Transverse colon (tissue), 4 donors: ENCODE measurements at regions not wholly inside any gene's neighbourhood (a gene's known extent, or its start where the extent isn't known, plus 50 kb on each side); places are given as distances from the start of the nearest gene placed in this dataset.

Experiments used
- DNase-seq: peaks from one replicate; pipeline ENCODE4 v3.0.0-alpha.2; 2019
- H3K27ac ChIP-seq, 4 donors: fragments of 200-600 bp; sonication (generic); 2 replicates each; pipeline ENCODE4 v1.5.1; 2016 to 2018; ENCODE audit warnings: inconsistent platforms in 4 of 4
- H3K27me3 ChIP-seq: fragments of 200-600 bp; sonication (generic); 2 replicates; pipeline ENCODE4 v1.5.1; 2017; ENCODE audit warnings: inconsistent platforms
- H3K36me3 ChIP-seq, 4 donors: fragments of 200-600 bp; sonication (generic); 2 replicates each; pipeline ENCODE4 v1.5.1; 2017 to 2019; ENCODE audit warnings: inconsistent platforms in 4 of 4
- H3K4me1 ChIP-seq, 4 donors: fragments of 200-600 bp; sonication (generic); 2 replicates each; pipeline ENCODE4 v1.5.1; 2017 to 2020; ENCODE audit warnings: inconsistent platforms in 4 of 4
- H3K4me3 ChIP-seq, 4 donors: fragments of 200-600 bp; sonication (generic); 1 replicate in 1 of 4; 2 replicates in 3 of 4; pipeline versions ENCODE4 v1.5.1 to v1.6.1; 2017 to 2019; ENCODE audit warnings: inconsistent platforms in 4 of 4
- H3K9me3 ChIP-seq, 2 donors: fragments of 200-600 bp; sonication (generic); 2 replicates each; pipeline ENCODE4 v1.5.1; 2017 to 2019; ENCODE audit warnings: inconsistent platforms in 2 of 2
- EP300 ChIP-seq: sonication (generic); formaldehyde crosslinking; IDR thresholded peaks from one replicate; pipeline ENCODE4 v1.6.1; 2017; ENCODE audit warnings: antibody characterized with exemption, low read depth
- POLR2A ChIP-seq: fragments of 450-650 bp; IDR thresholded peaks from one replicate; pipeline ENCODE4 v1.6.1; 2016; ENCODE audit warnings: antibody characterized with exemption, mild to moderate bottlenecking, moderate library complexity
- POLR2AphosphoS5 ChIP-seq, 3 donors: sonication (generic); formaldehyde crosslinking; IDR thresholded peaks; one replicate each; pipeline ENCODE4 v1.6.1; 2016; ENCODE audit warnings: antibody characterized with exemption in 3 of 3
- WGBS, 2 donors: methylation state at CpG; one replicate each; pipeline ENCODE4 v1.1.5; 2018; ENCODE audit warnings: low coverage in 1 of 2; 5-methylcytosine and 5-hydroxymethylcytosine counted together
- in situ Hi-C, 4 donors: fragments of 200-750 bp; cut with MboI; loops; one replicate each; pipeline versions ENCODE4 v1.15.0 to v1.15.1; 2017; ENCODE audit warnings: low sequenced_read_pairs in 3 of 4, low pct_ligation_motif_present in 1 of 4, low pct_unique_long_range_greater_than_20kb in 1 of 4
- intact Hi-C: fragments of 100-400 bp; cut with DNase I; formaldehyde crosslinking; loops from one replicate; pipeline ENCODE4 v1.15.1; 2023; ENCODE audit warnings: low total_unique reads
- TF ChIP-seq, protein P1 (sequence below), 5 experiments: fragments of 200-600 bp in 3 of 5; fragments of 450-650 bp in 2 of 5; sonication (generic) in 3 of 5; IDR thresholded peaks; 1 replicate in 2 of 5; 2 replicates in 3 of 5; pipeline ENCODE4 v1.5.1; 2016 to 2017; ENCODE audit warnings: antibody characterized with exemption in 5 of 5, inconsistent platforms in 3 of 5, mild to moderate bottlenecking in 2 of 5, moderate library complexity in 1 of 5

- DNase-seq, result no peak
- Histone ChIP-seq H3K4me3 (no peak overlapping the region), H3K36me3 (no peaks in the 10 kb centered on the region), H3K27me3 (no peaks in the 10 kb centered on the region), H3K4me1 (no peaks in the 10 kb centered on the region), H3K27ac (no peak overlapping the region), H3K9me3 (no peaks in the 10 kb centered on the region)
- in situ Hi-C loops (no loop called here), intact Hi-C loops (no loop called here)
- TF ChIP-seq EP300 (no peak), POLR2A (no peak), POLR2AphosphoS5 (IDR thresholded peaks at IDR 0.05) (no peak)
- TF ChIP-seq, protein P1, sequence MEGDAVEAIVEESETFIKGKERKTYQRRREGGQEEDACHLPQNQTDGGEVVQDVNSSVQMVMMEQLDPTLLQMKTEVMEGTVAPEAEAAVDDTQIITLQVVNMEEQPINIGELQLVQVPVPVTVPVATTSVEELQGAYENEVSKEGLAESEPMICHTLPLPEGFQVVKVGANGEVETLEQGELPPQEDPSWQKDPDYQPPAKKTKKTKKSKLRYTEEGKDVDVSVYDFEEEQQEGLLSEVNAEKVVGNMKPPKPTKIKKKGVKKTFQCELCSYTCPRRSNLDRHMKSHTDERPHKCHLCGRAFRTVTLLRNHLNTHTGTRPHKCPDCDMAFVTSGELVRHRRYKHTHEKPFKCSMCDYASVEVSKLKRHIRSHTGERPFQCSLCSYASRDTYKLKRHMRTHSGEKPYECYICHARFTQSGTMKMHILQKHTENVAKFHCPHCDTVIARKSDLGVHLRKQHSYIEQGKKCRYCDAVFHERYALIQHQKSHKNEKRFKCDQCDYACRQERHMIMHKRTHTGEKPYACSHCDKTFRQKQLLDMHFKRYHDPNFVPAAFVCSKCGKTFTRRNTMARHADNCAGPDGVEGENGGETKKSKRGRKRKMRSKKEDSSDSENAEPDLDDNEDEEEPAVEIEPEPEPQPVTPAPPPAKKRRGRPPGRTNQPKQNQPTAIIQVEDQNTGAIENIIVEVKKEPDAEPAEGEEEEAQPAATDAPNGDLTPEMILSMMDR (IDR thresholded peaks at IDR 0.05), result no peak
- WGBS, 2 donors, result 81 to 82% methylated on average over 7 of the region's 7 CpGs
Observed at GRCh38 chr15:97456521-97457202, 503.8 kb upstream of the ARRDC4 start.

DNA sequence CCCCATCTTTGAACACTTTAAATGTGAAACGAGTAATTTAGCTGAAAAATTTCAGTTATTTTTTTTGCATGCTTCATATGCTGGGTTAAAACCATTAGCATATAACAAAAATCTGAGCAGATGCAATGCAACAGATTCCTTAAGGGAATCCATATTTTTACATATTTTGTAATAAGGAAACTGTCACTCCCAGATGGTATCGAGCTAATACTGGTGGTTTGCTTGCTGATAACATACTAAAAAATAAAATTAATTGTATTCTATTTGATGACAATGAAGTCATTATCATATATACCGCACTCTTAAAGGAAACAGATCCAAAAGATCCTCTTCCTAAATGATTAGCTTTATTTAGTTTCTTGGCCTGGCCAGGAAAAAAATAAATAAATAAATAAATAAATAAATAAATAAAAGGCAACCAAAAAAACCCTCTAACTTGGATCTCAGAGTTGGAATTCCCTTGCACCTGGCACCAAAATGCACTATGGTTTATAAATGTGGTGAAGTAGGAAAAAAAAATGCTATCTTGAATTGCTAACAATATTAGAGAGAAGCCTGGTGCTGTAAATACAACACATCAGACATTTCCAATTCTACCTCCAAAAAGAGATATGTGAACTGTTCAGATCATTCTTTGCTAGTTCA lies 503.2 kb upstream of the ARRDC4 start:
- Histone ChIP-seq H3K27ac (no peak overlapping the region), H3K36me3 (no peaks in the 10 kb centered on the region), H3K27me3 (no peaks in the 10 kb centered on the region), H3K9me3 (no peaks in the 10 kb centered on the region), H3K4me1 (no peaks in the 10 kb centered on the region), H3K4me3 (no peak overlapping the region)
- in situ Hi-C loops (no loop called here), intact Hi-C loops (no loop called here)
- 73 to 80% methylated on average over 3 of the region's 3 CpGs for WGBS, 2 donors
- TF ChIP-seq POLR2A (no peak), POLR2AphosphoS5 (IDR thresholded peaks at IDR 0.05) (no peak), EP300 (no peak)
- TF ChIP-seq, protein P1 (IDR thresholded peaks at IDR 0.05), result no peak
- no peak for DNase-seq

- Histone ChIP-seq H3K27me3 (no peaks in the 10 kb centered on the region), H3K36me3 (no peaks in the 10 kb centered on the region), H3K4me3 (no peak overlapping the region), H3K4me1 (no peaks in the 10 kb centered on the region), H3K27ac (no peak overlapping the region), H3K9me3 (no peaks in the 10 kb centered on the region)
- no peak for DNase-seq
- TF ChIP-seq EP300 (no peak), POLR2AphosphoS5 (IDR thresholded peaks at IDR 0.05) (no peak), POLR2A (no peak)
- TF ChIP-seq, protein P1 (IDR thresholded peaks at IDR 0.05), result no peak
- in situ Hi-C loops, result no loop called here
- intact Hi-C loops, result no loop called here
- WGBS, 2 donors, result 40 to 55% methylated on average over 1 of the region's 1 CpG
Observed at GRCh38 chr15:97459771-97460170, 500.7 kb upstream of the ARRDC4 start.

DNA sequence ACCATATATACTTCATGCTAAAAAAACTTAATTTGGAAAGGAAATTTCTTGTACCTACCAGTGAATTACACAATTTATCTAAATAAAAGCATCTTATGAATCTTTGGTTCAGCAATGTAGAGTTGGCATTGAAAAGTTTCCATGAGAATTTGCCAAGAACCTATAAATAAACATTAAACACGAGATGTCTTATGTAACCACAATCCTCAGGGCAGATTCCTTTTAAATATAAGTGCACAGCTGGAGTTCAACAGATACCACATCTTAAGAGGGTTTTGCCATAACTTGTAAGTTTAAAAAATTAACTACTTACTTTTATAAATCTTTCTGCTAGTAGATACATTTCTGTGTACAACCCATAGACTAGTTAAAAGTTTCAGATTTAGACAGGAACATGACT lies 499.3 kb upstream of the ARRDC4 start:
- in situ Hi-C loops (no loop called here), intact Hi-C loops (no loop called here)
- no peak overlapping the region for H3K27ac ChIP-seq
- 6 to 17% methylated on average over 1 of the region's 1 CpG for WGBS, 2 donors
- TF ChIP-seq POLR2AphosphoS5 (IDR thresholded peaks at IDR 0.05) (no peak), POLR2A (no peak), EP300 (no peak)
- TF ChIP-seq, protein P1 (IDR thresholded peaks at IDR 0.05), result no peak
- no peak for DNase-seq
- H3K36me3 ChIP-seq, result no peaks in the 10 kb centered on the region
- H3K4me3 ChIP-seq, result no peak overlapping the region
- H3K9me3 ChIP-seq, result no peaks in the 10 kb centered on the region
- no peaks in the 10 kb centered on the region for H3K27me3 ChIP-seq
- no peaks in the 10 kb centered on the region for H3K4me1 ChIP-seq
